Adrenal gland (tissue), 5 donors: ENCODE measurements at regions not wholly inside any gene's neighbourhood (a gene's known extent, or its start where the extent isn't known, plus 50 kb on each side); places are given as distances from the start of the nearest gene placed in this dataset.

Source experiments
- CTCF ChIP-seq, 6 experiments: fragments of 450-650 bp in 4 of 6; fragments of 200-600 bp in 2 of 6; sonication (generic) in 1 of 6; IDR thresholded peaks; 1 replicate in 5 of 6; 2 replicates in 1 of 6; pipeline versions ENCODE4 v1.5.1 to v1.8.0; 2016 to 2021; ENCODE audit warnings: antibody characterized with exemption in 6 of 6, mild to moderate bottlenecking in 2 of 6, moderate library complexity in 1 of 6
- POLR2A ChIP-seq, 2 donors: fragments of 450-650 bp; IDR thresholded peaks; one replicate each; pipeline ENCODE4 v1.6.1; 2017; ENCODE audit warnings: antibody characterized with exemption in 2 of 2, mild to moderate bottlenecking in 2 of 2, moderate library complexity in 1 of 2
- donor health status: DM: no; HTN: no; CAD: no.

GRCh38 chr13:111573801-111574200 is 253.4 kb downstream of the TEX29 start:
- no peak for TF ChIP-seq CTCF (IDR thresholded peaks at IDR 0.05)
- no peak for TF ChIP-seq POLR2A (IDR thresholded peaks at IDR 0.05)
